ENCODE measurements at regions not wholly inside any gene's neighbourhood (a gene's known extent, or its start where the extent isn't known, plus 50 kb on each side); places are given as distances from the start of the nearest gene placed in this dataset.

DNA sequence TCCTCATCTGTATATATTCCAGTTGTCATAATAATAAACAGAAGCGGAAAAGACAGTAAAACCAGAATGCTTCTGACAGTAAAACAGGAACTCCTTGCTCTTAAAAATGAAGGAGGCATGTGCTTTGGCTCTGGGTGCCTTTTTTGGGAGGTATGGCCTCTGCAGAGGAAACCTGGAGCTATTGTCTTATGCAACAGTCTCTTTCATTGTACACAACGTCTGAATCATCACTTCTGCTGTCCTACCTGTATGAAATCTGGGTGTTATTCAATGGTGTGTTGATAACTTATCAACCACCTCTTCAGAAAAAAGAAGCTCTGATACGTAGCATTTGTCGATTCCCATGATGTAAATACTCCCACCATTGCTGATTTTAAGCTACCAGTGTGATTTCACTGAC, 64.8 kb downstream of the CDCA7 start:
- Mint-ChIP-seq H3K27ac (ENCODE audit: unreplicated experiment) (no peak overlapping the region), H3K9me3 (ENCODE audit: unreplicated experiment) (no peaks in the 10 kb centered on the region), H3K4me1 (ENCODE audit: unreplicated experiment) (peaks cover 9% of the 10 kb centered on the region), H3K36me3 (ENCODE audit: low read depth, unreplicated experiment) (no peaks in the 10 kb centered on the region), H3K4me3 (ENCODE audit: unreplicated experiment) (no peak overlapping the region), H3K27me3 (ENCODE audit: unreplicated experiment) (no peaks in the 10 kb centered on the region)
- TF ChIP-seq, protein P1, sequence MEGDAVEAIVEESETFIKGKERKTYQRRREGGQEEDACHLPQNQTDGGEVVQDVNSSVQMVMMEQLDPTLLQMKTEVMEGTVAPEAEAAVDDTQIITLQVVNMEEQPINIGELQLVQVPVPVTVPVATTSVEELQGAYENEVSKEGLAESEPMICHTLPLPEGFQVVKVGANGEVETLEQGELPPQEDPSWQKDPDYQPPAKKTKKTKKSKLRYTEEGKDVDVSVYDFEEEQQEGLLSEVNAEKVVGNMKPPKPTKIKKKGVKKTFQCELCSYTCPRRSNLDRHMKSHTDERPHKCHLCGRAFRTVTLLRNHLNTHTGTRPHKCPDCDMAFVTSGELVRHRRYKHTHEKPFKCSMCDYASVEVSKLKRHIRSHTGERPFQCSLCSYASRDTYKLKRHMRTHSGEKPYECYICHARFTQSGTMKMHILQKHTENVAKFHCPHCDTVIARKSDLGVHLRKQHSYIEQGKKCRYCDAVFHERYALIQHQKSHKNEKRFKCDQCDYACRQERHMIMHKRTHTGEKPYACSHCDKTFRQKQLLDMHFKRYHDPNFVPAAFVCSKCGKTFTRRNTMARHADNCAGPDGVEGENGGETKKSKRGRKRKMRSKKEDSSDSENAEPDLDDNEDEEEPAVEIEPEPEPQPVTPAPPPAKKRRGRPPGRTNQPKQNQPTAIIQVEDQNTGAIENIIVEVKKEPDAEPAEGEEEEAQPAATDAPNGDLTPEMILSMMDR (IDR thresholded peaks at IDR 0.05; ENCODE audit: unreplicated experiment): no peak
- DNase-seq (ENCODE audit: low spot score): no peak

DNA sequence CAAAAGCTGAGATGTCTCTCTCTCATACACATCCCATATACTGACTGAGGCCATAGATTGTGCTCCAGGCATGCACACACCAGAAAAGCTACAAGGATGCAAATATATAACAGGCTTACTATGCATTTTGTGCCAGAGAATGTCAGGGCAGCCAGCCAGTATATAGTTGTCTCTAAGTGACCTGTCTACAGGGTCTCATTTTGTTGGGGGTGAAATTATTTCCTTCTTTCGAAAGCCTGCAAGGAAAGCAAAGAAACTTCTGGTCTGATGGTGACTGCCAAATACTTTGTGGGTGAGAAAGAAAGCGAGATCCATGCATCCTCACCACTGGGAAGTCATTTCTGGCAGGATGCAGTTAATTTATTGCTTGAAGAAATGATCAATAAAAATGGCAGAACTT, 70.2 kb downstream of the CDCA7 start:
- Mint-ChIP-seq H3K4me1 (ENCODE audit: unreplicated experiment) (peaks cover 1% of the 10 kb centered on the region), H3K27me3 (ENCODE audit: unreplicated experiment) (peaks cover 1% of the 10 kb centered on the region), H3K9me3 (ENCODE audit: unreplicated experiment) (no peaks in the 10 kb centered on the region), H3K36me3 (ENCODE audit: low read depth, unreplicated experiment) (no peaks in the 10 kb centered on the region), H3K27ac (ENCODE audit: unreplicated experiment) (no peak overlapping the region), H3K4me3 (ENCODE audit: unreplicated experiment) (no peak overlapping the region)
- DNase-seq (ENCODE audit: low spot score): no peak
- TF ChIP-seq, protein P1 (IDR thresholded peaks at IDR 0.05; ENCODE audit: unreplicated experiment): no peak

GRCh38 chr2:173427887-173428668, 73.4 kb downstream of the CDCA7 start:
- Mint-ChIP-seq H3K27ac (ENCODE audit: unreplicated experiment) (no peak overlapping the region), H3K36me3 (ENCODE audit: low read depth, unreplicated experiment) (no peaks in the 10 kb centered on the region), H3K9me3 (ENCODE audit: unreplicated experiment) (no peaks in the 10 kb centered on the region), H3K4me1 (ENCODE audit: unreplicated experiment) (no peaks in the 10 kb centered on the region), H3K4me3 (ENCODE audit: unreplicated experiment) (no peak overlapping the region), H3K27me3 (ENCODE audit: unreplicated experiment) (peaks cover 4% of the 10 kb centered on the region)
- DNase-seq (ENCODE audit: low spot score): no peak
- TF ChIP-seq, protein P1 (IDR thresholded peaks at IDR 0.05; ENCODE audit: unreplicated experiment): no peak

DNA sequence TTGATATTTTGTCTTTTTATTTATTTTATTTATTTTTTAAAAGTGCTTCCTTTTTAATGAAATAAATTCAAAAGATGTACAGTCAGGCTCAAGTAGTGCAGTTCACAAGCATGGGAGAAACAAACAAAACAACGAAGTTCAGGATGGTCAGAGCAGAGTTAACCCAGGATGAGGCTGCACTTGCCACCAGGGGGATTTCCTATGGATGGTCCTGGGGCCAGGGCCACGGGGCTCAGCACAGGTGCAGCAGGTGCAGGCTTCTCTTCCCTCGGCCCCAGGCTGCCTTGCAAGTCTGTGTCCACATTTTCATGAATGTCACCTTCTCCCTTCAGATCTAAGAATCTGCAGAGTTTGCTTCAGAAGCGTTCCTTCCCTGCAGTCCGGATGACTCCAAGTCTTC, 76.5 kb downstream of the CDCA7 start:
- no peaks in the 10 kb centered on the region for H3K36me3 Mint-ChIP-seq (ENCODE audit: low read depth, unreplicated experiment)
- H3K4me3 Mint-ChIP-seq (ENCODE audit: unreplicated experiment): no peak overlapping the region
- peaks cover 4% of the 10 kb centered on the region for H3K27me3 Mint-ChIP-seq (ENCODE audit: unreplicated experiment)
- H3K27ac Mint-ChIP-seq (ENCODE audit: unreplicated experiment): no peak overlapping the region
- DNase-seq (ENCODE audit: low spot score): no peak
- peaks cover 12% of the 10 kb centered on the region for H3K4me1 Mint-ChIP-seq (ENCODE audit: unreplicated experiment)
- TF ChIP-seq, protein P1 (IDR thresholded peaks at IDR 0.05; ENCODE audit: unreplicated experiment): no peak
- no peaks in the 10 kb centered on the region for H3K9me3 Mint-ChIP-seq (ENCODE audit: unreplicated experiment)

DNA sequence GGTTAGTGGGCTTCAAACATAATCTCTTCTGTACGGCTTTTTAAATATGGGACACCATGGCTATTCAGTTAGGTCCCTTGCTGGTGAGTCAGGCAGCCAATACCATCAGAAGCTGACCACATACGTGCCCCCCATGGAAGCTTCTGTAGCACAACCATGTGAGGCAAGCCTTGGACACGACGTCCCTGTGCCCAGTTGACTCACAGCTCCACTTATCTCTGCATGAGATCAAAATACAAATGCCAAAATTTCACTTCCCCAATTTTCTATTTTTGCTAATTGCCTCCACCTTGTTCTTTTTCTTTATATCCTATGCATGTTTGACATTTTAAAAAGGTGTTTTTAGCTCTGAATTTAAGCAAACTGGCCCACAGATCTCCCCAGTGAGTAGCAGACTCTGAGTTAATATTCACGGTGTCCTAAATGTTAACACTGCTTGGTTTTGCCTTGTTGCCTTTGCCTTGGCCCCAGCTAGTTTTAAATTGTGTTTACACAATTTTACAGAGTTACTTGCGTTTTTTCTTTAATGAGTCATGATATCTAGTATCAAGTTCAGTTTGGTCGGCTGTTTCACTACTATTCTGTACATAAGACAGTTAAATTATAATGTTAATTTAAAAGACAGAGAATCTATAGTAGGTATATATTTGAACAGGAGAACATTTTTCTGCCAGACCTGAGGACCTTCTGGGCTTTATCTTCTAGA, 77.5 kb downstream of the CDCA7 start:
- no peak for DNase-seq (ENCODE audit: low spot score)
- Mint-ChIP-seq H3K9me3 (ENCODE audit: unreplicated experiment) (no peaks in the 10 kb centered on the region), H3K4me1 (ENCODE audit: unreplicated experiment) (peaks cover 14% of the 10 kb centered on the region), H3K27me3 (ENCODE audit: unreplicated experiment) (peaks cover 4% of the 10 kb centered on the region), H3K4me3 (ENCODE audit: unreplicated experiment) (no peak overlapping the region), H3K27ac (ENCODE audit: unreplicated experiment) (no peak overlapping the region), H3K36me3 (ENCODE audit: low read depth, unreplicated experiment) (no peaks in the 10 kb centered on the region)
- TF ChIP-seq, protein P1 (IDR thresholded peaks at IDR 0.05; ENCODE audit: unreplicated experiment): no peak

Measured in endothelial cell (in vitro differentiated cells).